ENCODE measurements at regions not wholly inside any gene's neighbourhood (a gene's known extent, or its start where the extent isn't known, plus 50 kb on each side); places are given as distances from the start of the nearest gene placed in this dataset.
"Not testable (repeated sequence)": the region's sequence is repeated elsewhere in the genome, so short reads cannot be mapped to it uniquely, and the experiment has no call there.

DNA sequence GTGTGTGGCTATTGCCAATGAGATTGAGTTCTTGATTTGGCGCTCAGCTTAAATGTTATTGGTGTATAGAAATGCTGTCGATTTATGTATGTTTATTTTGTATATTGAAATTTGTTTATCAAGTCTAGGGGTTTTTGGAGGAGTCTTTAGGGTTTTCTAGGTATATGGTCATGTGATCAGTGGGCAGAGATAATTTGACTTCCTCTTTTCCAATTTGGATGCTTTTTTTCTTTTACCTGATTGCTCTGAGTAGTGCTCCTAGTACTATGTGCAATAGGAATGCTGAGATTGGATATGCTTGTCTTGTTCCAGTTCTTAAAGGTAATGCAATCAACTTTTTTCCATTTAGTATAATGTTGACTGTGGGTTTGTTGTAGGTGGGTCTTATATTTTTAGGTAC, 99.8 kb upstream of the PMCH start:
- DNase-seq = no peak

DNA sequence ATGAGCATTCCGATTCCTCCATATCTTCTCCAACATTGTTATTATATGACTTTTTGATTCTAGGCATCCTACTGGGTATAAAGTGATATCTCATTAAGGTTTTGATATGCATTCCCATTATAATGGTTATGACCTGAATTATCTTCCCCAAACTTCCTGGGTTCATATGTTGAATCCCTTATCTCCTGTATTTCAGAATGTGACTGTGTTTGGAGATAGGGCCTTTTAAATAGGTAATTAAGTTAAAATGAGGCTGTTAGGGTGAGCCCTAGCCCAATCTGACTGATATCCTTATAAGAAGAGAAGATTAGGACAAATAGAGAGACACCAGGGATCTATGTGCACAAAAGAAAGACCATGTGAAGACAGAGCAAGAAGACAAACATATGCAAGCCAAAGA, 96.9 kb upstream of the PMCH start:
- DNase-seq = no peak

DNA sequence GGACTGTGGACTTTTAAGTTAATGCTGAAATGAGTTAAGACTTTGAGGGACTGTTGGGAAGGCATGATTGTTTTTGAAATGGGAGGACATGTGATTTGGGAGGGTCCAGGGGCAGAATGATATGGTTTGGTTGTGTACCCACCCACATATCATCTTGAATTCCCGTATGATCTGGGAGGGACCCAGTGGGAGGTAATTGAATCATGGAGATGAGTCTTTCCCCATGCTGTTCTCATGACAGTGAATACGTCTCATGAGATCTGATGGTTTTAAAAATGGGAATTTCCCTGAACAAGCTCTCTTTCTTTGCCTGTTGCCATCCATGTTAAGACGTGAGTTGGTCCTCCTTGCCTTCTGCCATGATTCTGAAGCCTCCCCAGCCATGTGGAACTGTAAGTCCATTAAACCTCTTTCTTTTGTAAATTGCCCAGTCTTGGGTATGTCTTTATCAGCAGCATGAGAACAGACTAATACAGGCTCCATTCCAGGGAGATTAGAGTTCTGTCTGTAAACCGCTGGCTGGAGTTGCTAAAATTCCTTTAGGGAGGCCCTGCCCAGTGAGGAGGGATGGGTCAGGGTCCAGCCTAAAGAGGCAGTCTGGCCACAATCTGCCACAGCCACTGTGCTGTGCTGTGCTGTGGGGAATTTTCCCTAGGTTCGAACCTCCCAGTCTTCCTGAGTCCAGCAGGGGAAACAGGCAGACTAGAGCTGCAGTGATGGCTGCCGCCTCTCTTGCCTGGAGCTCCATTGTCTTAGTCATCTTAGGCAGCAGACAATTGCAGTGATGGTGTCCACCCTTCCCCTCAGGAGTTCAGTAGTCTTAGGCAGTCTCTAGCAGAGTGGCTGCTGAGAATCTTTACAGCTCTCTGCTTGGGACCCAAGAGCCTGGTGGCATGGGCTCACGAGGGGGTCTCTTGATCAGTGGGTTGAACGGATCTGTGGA, 94.1 kb upstream of the PMCH start:
- not testable (repeated sequence) for DNase-seq

DNA sequence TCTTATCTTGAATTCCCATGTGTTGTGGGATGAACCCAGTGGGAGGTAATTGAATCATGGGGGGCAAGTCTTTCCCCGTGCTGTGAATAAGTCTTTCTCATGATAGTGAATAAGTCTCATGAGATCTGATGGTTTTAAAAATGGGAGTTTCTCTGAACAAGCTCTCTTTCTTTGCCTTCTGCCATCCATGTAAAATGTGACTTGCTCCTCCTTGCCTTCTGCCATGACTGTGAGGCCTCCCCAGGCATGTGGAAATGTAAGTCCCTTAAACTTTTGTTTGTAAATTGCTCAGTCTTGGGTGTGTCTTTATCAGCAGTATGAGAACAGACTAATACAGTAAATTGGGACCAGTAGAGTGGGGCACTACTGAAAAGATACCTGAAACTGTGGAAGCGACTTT, 92.1 kb upstream of the PMCH start:
- DNase-seq = not testable (repeated sequence)

DNA sequence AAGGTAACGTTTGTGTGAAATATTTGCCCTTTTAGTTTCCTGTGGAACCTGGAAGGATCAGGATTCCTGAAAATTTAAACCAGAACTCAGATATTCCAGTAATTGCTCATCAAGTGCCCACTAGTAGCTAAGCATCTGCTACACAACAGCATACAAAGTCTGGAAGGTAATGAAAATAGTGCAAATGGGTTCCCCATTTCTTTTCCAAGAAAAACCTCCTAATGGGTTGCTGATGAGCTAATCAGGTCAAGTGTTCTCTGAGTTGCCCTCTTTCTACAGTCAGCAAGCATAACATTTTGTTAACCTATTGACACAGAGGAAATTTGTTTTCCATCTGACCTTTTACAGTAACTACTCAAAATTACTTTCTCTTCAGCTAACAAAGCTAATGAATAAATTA, 83.6 kb upstream of the PMCH start:
- DNase-seq = no peak

DNA sequence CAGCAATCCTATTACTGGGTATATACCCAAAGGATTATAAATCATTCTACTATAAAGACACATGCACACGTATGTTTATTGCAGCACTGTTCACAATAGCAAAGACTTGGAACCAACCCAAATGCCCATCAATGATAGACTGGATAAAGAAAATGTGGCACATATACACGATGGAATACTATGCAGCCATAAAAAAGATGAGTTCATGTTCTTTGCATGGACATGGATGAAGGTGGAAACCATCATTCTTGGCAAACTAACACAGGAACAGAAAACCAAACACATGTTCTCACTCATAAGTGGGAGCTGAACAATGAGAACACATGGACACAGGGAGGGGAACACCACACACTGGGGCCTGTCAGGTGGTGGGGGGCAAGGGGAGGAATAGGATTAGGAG, 58.1 kb upstream of the PMCH start:
- DNase-seq = not testable (repeated sequence)

DNA sequence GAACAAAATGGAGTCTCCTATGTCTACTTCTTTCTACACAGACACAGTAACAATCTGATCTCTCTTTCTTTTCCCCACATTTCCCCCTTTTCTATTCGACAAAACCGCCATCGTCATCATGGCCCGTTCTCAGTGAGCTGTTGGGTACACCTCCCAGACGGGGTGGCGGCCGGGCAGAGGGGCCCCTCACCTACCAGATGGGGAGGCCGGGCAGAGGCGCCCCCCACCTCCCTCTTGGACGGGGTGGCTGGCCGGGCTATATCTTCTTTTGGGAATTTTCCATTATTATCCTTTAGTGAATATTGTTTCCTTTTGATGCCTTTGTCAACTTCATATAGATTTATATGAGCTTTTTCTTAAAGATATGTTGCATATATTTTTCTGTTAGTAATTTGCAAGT, 53.4 kb upstream of the PMCH start:
- not testable (repeated sequence) for DNase-seq

DNA sequence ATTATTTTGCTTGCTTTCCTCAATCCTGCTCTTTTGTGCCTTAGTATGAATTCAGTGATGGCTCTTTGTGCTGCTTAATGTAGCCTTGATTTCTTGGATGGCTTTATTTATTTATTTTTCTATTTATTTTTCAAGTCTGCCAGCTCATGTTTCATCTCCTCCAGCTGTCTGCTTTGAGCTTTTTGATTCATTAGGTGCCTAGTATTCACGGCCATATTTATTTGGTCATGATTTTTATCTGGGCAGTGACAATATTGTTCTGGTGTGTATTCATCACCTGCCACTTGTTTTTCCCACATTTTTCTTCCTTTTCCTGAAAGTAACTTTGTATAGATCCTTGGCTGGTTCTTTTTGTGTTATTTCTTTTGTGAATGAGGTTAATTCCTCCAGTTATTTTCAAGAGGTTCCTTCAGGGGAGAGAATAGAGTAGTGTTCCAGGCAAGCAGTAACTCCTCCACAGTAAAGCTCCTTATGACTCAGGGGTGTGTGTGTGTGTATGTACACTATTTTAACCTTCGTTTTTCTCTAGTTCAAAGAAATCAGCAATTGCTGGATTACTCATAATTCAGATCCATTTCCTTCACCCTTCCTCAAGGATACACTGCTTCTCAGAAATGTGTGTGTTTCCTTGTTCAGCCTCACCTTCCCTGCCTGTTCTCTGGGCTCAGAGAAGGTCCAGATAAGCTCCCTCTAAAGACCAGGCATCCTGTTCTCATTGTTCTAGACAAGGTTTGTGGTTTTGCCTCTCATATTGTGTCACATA, 51.6 kb upstream of the PMCH start:
- DNase-seq = no peak

Data from fibroblast of skin of scalp (primary cell).